ENCODE measurements at regions not wholly inside any gene's neighbourhood (a gene's known extent, or its start where the extent isn't known, plus 50 kb on each side); places are given as distances from the start of the nearest gene placed in this dataset.
A peak's percentile ranks its signal among the peaks of the same experiment; 100 is the strongest.
"Not testable (repeated sequence)": the region's sequence is repeated elsewhere in the genome, so short reads cannot be mapped to it uniquely, and the experiment has no call there.

- peak; percentile 36 for DNase-seq
- H3K27me3 ChIP-seq (ENCODE audit: control insufficient read depth, insufficient read depth, low read length) = peaks cover 4% of the 10 kb centered on the region
- no CpG with 5 or more reads among the region's 4 CpGs for WGBS (ENCODE audit: insufficient coverage)
- H3K9me3 ChIP-seq (replicated peaks; ENCODE audit: control insufficient read depth, low read depth, low read length) = no peaks in the 10 kb centered on the region
- H3K4me1 ChIP-seq (ENCODE audit: control insufficient read depth, insufficient read depth, low read length) = no peaks in the 10 kb centered on the region
- no peak overlapping the region for H3K4me3 ChIP-seq (ENCODE audit: low read length)
- H3K36me3 ChIP-seq (ENCODE audit: control insufficient read depth, insufficient read depth, low read length) = no peaks in the 10 kb centered on the region
- H3K27ac ChIP-seq (ENCODE audit: low read length) = no peak overlapping the region
Measured at GRCh38 chrX:1118572-1119199, 93.8 kb downstream of the CRLF2 start.

DNA sequence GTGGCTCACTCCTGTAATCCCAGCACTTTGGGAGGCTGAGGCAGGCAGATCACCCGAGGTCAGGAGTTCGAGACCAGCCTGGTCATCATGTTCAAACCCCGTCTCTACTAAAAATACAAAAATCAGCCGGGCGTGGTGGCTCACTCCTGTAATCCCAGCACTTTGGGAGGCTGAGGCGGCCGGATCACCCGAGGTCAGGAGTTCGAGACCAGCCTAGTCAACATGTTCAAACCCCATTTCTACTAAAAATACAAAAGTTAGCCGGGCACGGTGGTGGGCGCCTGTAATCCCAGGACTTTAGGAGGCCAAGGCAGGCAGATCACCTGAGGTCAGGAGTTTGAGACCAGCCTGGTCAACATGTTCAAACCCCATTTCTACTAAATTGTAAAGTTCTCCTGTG is 97.0 kb downstream of the CRLF2 start:
- peaks cover 12% of the 10 kb centered on the region for H3K27me3 ChIP-seq (ENCODE audit: control insufficient read depth, insufficient read depth, low read length)
- WGBS (ENCODE audit: insufficient coverage) = 90% methylated on average over 12 of the region's 12 CpGs

DNA sequence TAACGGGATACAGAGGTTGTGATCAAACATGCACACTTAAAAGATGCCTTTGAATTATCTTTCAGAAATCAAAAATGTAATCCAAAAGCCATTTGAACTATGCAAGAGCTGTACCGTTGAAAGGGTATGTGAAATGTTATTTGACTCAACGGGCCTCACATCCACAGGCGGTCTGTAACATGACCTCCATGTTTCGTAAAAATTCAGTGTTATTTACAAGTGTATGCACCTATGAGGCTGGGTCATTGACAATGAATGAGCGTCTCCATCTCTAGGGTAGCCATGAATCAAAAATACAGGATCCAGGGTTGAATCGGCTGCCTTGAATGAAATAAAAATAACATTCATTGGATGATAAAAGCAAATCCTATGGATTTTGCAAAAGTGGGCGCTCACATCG is 100.1 kb downstream of the CRLF2 start:
- Histone ChIP-seq H3K9me3 (replicated peaks; ENCODE audit: control insufficient read depth, low read depth, low read length) (no peaks in the 10 kb centered on the region), H3K4me1 (ENCODE audit: control insufficient read depth, insufficient read depth, low read length) (no peaks in the 10 kb centered on the region), H3K27me3 (ENCODE audit: control insufficient read depth, insufficient read depth, low read length) (peaks cover 23% of the 10 kb centered on the region), H3K27ac (ENCODE audit: low read length) (no peak overlapping the region), H3K4me3 (ENCODE audit: low read length) (no peak overlapping the region), H3K36me3 (ENCODE audit: control insufficient read depth, insufficient read depth, low read length) (no peaks in the 10 kb centered on the region)
- WGBS (ENCODE audit: insufficient coverage) = no CpG with 5 or more reads among the region's 9 CpGs
- DNase-seq = no peak

More for the DNA sequence above, 97.0 kb downstream of the CRLF2 start:
- not testable (repeated sequence) for H3K4me1 ChIP-seq (ENCODE audit: control insufficient read depth, insufficient read depth, low read length); H3K9me3 ChIP-seq (replicated peaks; ENCODE audit: control insufficient read depth, low read depth, low read length); H3K36me3 ChIP-seq (ENCODE audit: control insufficient read depth, insufficient read depth, low read length); DNase-seq; H3K27ac ChIP-seq (ENCODE audit: low read length); H3K4me3 ChIP-seq (ENCODE audit: low read length)

- Histone ChIP-seq H3K4me1 (ENCODE audit: control insufficient read depth, insufficient read depth, low read length) (no peaks in the 10 kb centered on the region), H3K27ac (ENCODE audit: low read length) (no peak overlapping the region), H3K4me3 (ENCODE audit: low read length) (no peak overlapping the region), H3K9me3 (replicated peaks; ENCODE audit: control insufficient read depth, low read depth, low read length) (no peaks in the 10 kb centered on the region), H3K27me3 (ENCODE audit: control insufficient read depth, insufficient read depth, low read length) (peaks cover 26% of the 10 kb centered on the region), H3K36me3 (ENCODE audit: control insufficient read depth, insufficient read depth, low read length) (no peaks in the 10 kb centered on the region)
- DNase-seq = no peak
- no CpG with 5 or more reads among the region's 17 CpGs for WGBS (ENCODE audit: insufficient coverage)
Measured at GRCh38 chrX:1111601-1112300, 100.7 kb downstream of the CRLF2 start.

DNA sequence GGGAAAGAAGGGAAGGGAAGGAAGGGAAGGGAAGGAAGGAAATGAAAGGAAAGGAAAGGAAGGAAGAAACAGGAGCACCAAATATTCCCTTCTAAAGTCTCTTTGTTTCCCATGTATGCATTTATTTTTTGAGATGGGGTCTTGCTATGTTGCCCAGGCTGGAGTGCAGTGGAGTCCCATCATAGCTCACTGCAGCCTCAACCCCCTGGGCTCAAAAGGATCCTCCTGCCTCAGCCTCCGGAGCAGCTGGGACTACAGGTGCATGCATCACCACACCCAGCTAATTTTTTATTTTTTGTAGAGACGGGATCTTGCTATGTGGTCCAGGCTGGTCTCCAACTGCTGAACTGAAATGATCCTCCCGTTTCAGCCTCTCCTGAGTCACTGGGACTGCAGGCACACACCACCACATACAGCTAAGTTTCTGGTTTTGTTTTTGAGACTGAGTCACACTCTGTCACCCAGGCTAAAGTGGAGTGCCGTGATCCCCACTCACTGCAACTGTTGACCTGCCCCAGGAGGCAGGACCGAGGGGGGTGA is 102.8 kb downstream of the CRLF2 start:
- Histone ChIP-seq H3K4me1 (ENCODE audit: control insufficient read depth, insufficient read depth, low read length) (no peaks in the 10 kb centered on the region), H3K36me3 (ENCODE audit: control insufficient read depth, insufficient read depth, low read length) (no peaks in the 10 kb centered on the region), H3K4me3 (ENCODE audit: low read length) (no peak overlapping the region), H3K27ac (ENCODE audit: low read length) (no peak overlapping the region), H3K9me3 (replicated peaks; ENCODE audit: control insufficient read depth, low read depth, low read length) (no peaks in the 10 kb centered on the region), H3K27me3 (ENCODE audit: control insufficient read depth, insufficient read depth, low read length) (peaks cover 28% of the 10 kb centered on the region)
- DNase-seq = no peak
- 89% methylated on average over 3 of the region's 5 CpGs for WGBS (ENCODE audit: insufficient coverage)

DNA sequence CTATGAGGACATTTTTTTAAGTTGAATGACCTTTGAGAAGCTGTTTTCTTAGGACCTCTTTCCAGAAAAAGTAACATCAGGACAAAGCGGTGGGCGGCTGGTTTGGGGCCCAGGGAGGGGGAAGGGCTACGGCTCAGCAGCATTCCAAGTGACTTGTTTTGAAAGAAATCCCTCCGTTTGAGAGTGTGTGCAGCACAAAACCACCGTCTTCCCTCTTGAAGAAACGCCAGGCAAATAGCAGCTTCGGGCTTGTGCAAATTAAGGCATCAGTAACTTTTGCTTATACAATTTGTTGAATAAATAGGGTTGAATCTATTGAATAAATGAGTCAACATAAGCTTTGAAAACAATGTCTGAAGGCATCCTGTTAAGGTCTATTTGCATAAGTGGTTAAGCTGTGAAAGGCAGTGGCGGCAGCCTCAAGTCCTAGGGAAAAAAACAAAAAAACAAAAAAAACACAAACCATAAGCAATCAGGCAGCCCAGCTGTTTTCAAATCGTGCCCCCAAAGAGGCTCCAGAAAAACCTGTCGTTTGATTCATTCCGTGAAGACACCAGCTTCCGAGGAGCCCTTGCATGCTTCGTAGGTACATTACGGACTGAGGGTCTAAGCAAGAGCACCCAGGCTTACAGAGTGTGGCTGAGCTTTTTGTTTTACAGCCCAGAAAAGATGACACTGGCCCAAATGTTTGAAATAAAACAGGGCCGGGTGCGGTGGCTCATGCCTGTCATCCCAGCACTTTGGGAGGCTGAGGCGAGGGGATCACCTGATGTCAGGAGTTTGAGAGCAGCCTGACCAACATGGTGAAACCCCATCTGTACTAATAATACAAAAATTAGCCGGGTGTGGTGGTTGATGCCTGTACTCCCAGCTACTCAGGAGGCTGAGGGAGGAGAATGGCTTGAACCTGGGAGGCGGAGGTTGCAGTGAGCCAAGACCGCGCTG is 103.7 kb downstream of the CRLF2 start:
- no peaks in the 10 kb centered on the region for H3K9me3 ChIP-seq (replicated peaks; ENCODE audit: control insufficient read depth, low read depth, low read length)
- 34% methylated on average over 19 of the region's 21 CpGs for WGBS (ENCODE audit: insufficient coverage)
- no peak overlapping the region for H3K27ac ChIP-seq (ENCODE audit: low read length)
- H3K27me3 ChIP-seq (ENCODE audit: control insufficient read depth, insufficient read depth, low read length) = peaks cover 28% of the 10 kb centered on the region
- DNase-seq = peak; percentile 7
- H3K4me3 ChIP-seq (ENCODE audit: low read length) = no peak overlapping the region
- H3K36me3 ChIP-seq (ENCODE audit: control insufficient read depth, insufficient read depth, low read length) = no peaks in the 10 kb centered on the region
- H3K4me1 ChIP-seq (ENCODE audit: control insufficient read depth, insufficient read depth, low read length) = no peaks in the 10 kb centered on the region

DNA sequence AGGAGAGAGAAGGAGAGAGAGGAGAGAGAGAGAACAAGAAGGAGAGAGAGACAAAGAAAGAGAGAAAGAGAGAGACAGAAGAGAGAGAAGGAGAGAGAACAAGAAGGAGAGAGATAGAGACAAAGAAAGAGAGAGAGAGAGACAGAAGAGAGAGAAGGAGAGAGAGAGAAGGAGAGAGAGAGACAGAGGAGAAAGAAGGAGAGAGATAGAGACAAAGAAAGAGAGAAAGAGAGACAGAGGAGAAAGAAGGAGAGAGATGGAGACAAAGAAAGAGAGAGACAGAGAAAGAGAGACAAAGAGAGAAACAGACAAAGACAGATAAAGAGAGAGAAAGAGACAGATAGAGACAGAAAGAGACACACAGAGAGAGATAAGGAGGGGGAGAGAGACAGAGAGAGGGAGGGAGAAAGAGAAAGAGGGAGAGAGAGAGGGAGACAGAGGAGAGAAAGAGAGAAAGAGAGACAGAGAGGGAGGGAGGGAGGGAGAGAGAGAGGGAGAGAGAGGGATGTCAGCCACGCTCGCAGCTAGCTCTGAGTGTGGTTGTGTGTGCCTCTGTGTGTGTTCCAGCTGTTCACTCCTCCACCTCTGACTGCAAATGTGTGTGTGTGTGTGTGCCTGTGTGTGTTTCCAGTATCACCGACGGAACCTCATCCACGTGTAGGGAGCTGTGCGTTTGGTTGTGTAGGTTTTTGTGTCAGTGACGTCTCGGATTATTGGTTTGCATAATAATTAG is 105.8 kb downstream of the CRLF2 start:
- Histone ChIP-seq H3K27ac (ENCODE audit: low read length) (no peak overlapping the region), H3K4me3 (ENCODE audit: low read length) (no peak overlapping the region), H3K36me3 (ENCODE audit: control insufficient read depth, insufficient read depth, low read length) (no peaks in the 10 kb centered on the region), H3K4me1 (ENCODE audit: control insufficient read depth, insufficient read depth, low read length) (no peaks in the 10 kb centered on the region), H3K27me3 (ENCODE audit: control insufficient read depth, insufficient read depth, low read length) (peaks cover 19% of the 10 kb centered on the region), H3K9me3 (replicated peaks; ENCODE audit: control insufficient read depth, low read depth, low read length) (no peaks in the 10 kb centered on the region)
- no peak for DNase-seq
- 9% methylated on average over 5 of the region's 8 CpGs for WGBS (ENCODE audit: insufficient coverage)

DNA sequence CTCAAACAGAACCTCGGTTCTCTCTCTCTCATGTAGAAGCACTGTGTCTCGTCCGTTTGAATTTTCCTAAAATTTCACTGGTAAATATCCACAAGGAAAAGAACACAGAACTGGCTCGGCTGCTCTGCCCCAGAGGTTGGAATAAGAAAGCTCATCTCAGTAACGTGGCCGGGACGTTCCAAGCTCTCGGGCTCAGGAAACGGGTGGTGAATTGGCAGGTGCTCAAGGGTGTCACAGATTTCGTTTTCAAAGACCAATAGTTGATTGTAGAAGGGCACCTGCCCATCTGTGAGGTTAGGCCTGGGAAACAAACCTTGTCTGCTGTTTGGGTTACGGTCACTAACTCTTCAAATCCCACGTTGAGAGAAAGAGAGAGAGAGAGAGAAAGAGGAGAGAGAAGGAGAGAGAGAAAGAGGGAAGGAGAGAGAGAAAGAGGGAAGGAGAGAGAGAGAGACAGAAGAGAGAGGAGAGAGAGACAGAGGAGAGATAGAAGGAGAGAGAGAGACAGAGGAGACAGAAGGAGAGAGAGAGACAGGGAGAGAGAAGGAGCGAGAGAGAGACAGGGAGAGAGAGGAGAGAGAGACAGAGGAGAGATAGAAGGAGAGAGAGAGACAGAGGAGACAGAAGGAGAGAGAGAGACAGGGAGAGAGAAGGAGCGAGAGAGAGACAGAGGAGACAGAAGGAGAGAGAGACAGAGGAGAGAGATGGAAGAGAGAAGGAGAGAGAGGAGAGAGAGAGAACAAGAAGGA is 106.6 kb downstream of the CRLF2 start:
- H3K36me3 ChIP-seq (ENCODE audit: control insufficient read depth, insufficient read depth, low read length) = no peaks in the 10 kb centered on the region
- DNase-seq = no peak
- H3K4me3 ChIP-seq (ENCODE audit: low read length) = no peak overlapping the region
- WGBS (ENCODE audit: insufficient coverage) = 39% methylated on average over 11 of the region's 14 CpGs
- H3K27me3 ChIP-seq (ENCODE audit: control insufficient read depth, insufficient read depth, low read length) = peaks cover 18% of the 10 kb centered on the region
- no peaks in the 10 kb centered on the region for H3K9me3 ChIP-seq (replicated peaks; ENCODE audit: control insufficient read depth, low read depth, low read length)
- H3K4me1 ChIP-seq (ENCODE audit: control insufficient read depth, insufficient read depth, low read length) = no peaks in the 10 kb centered on the region
- no peak overlapping the region for H3K27ac ChIP-seq (ENCODE audit: low read length)

DNA sequence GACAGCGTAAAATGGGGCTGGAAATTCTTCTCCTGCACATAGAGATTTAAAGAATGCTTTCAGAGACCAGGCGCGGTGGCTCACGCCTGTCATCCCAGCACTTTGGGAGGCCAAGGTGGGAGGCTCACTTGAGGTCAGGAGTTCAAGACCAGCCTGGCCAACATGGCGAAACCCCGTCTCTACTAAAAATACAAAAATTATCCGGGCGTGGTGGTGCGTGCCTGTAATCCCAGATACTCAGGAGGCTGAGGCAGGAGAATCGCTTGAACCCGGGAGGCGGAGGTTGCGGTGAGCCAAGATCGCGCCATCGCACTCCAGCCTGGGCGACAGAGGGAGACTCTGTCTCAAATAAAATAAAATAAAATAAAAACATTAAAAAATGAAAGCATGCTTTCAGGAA is 107.4 kb downstream of the CRLF2 start:
- H3K4me3 ChIP-seq (ENCODE audit: low read length); H3K4me1 ChIP-seq (ENCODE audit: control insufficient read depth, insufficient read depth, low read length); H3K27ac ChIP-seq (ENCODE audit: low read length); H3K9me3 ChIP-seq (replicated peaks; ENCODE audit: control insufficient read depth, low read depth, low read length); DNase-seq; H3K36me3 ChIP-seq (ENCODE audit: control insufficient read depth, insufficient read depth, low read length): not testable (repeated sequence)
- peaks cover 18% of the 10 kb centered on the region for H3K27me3 ChIP-seq (ENCODE audit: control insufficient read depth, insufficient read depth, low read length)
- WGBS (ENCODE audit: insufficient coverage) = 92% methylated on average over 3 of the region's 17 CpGs

Data from muscle of leg (tissue), 3 donors.